Adrenal gland (tissue), 9 donors: ENCODE measurements at regions not wholly inside any gene's neighbourhood (a gene's known extent, or its start where the extent isn't known, plus 50 kb on each side); places are given as distances from the start of the nearest gene placed in this dataset.

Experiments used
- DNase-seq, 7 donors: peaks; one replicate each; pipeline ENCODE4 v3.0.0-alpha.2; 2019 to 2020
- H3K27ac ChIP-seq, 5 donors: fragments of 200-600 bp; sonication (generic) in 4 of 5; 1 replicate in 3 of 5; 2 replicates in 2 of 5; pipeline versions ENCODE4 v1.5.1 to v1.8.0; 2016 to 2020; ENCODE audit warnings: mild to moderate bottlenecking in 1 of 5
- H3K27me3 ChIP-seq: fragments of 200-600 bp; 2 replicates; pipeline ENCODE4 v1.8.0; 2021
- H3K36me3 ChIP-seq, 2 donors: fragments of 200-600 bp; replicated peaks in 1 of 2; 1 replicate in 1 of 2; 2 replicates in 1 of 2; pipeline versions ENCODE4 v1.5.1 to v1.8.0; 2018 to 2022
- H3K4me1 ChIP-seq, 2 donors: fragments of 200-600 bp; replicated peaks in 1 of 2; 1 replicate in 1 of 2; 2 replicates in 1 of 2; pipeline versions ENCODE4 v1.5.1 to v1.8.0; 2018 to 2021
- H3K4me3 ChIP-seq, 4 donors: fragments of 200-600 bp; sonication (generic) in 3 of 4; one replicate each; pipeline ENCODE4 v1.5.1; 2016 to 2018
- H3K9me3 ChIP-seq, 3 donors: fragments of 200-600 bp; sonication (generic) in 1 of 3; replicated peaks in 1 of 3; 1 replicate in 2 of 3; 2 replicates in 1 of 3; pipeline versions ENCODE4 v1.5.1 to v1.8.0; 2016 to 2021
- POLR2A ChIP-seq, 2 donors: fragments of 450-650 bp; IDR thresholded peaks; one replicate each; pipeline ENCODE4 v1.6.1; 2017; ENCODE audit warnings: antibody characterized with exemption in 2 of 2, mild to moderate bottlenecking in 2 of 2, moderate library complexity in 1 of 2
- WGBS, 4 donors: extraction: QIAGEN DNeasy Blood & Tissue Kit in 2 of 4; methylation state at CpG; one replicate each; pipeline versions ENCODE4 v1.1.5 to v1.1.7; 2013 to 2017; 5-methylcytosine and 5-hydroxymethylcytosine counted together
- intact Hi-C, 2 donors: fragments of 100-400 bp; cut with DNase I; formaldehyde crosslinking; loops; one replicate each; pipeline versions ENCODE4 v1.14.1 to v1.15.0; 2022 to 2023
- TF ChIP-seq, protein P1 (sequence below), 6 experiments: fragments of 450-650 bp in 4 of 6; fragments of 200-600 bp in 2 of 6; sonication (generic) in 1 of 6; IDR thresholded peaks; 1 replicate in 5 of 6; 2 replicates in 1 of 6; pipeline versions ENCODE4 v1.5.1 to v1.8.0; 2016 to 2021; ENCODE audit warnings: antibody characterized with exemption in 6 of 6, mild to moderate bottlenecking in 2 of 6, moderate library complexity in 1 of 6
- donor health status: healthy with polysubstance abuse.
- donor health status: Bipolar disorder and iron deficiency.
- donor health status: DM: yes; HTN: yes; CAD: no.
- donor health status: DM: no; HTN: no; CAD: no.
- donor health status: DM: no; HTN: no; CAD: no.

DNA sequence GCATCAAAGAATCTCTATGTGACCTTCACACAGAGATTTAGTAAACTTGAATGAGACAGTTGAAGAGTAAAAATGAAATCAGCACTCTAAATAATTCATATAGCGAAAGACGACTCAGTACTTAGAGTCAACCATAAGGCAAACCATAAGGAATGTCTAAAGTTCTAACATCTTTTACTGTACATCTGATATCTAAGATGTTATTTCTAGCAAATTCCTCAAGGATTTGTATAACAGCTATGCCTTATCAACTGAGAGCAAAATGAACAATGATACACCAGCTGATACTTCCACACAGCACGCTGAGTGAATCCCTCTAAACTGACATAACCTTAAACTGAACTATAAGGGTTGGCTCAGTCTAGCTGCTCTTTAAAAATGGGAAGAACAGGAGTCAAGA lies 760.3 kb downstream of the EFNA5 start:
- Histone ChIP-seq H3K27ac (no peak overlapping the region), H3K36me3 (no peaks in the 10 kb centered on the region), H3K4me3 (no peak overlapping the region), H3K27me3 (no peaks in the 10 kb centered on the region), H3K9me3 (no peaks in the 10 kb centered on the region), H3K4me1 (no peaks in the 10 kb centered on the region)
- no peak for DNase-seq
- intact Hi-C loops, result no loop called here
- TF ChIP-seq POLR2A (IDR thresholded peaks at IDR 0.05), result no peak
- TF ChIP-seq, protein P1, sequence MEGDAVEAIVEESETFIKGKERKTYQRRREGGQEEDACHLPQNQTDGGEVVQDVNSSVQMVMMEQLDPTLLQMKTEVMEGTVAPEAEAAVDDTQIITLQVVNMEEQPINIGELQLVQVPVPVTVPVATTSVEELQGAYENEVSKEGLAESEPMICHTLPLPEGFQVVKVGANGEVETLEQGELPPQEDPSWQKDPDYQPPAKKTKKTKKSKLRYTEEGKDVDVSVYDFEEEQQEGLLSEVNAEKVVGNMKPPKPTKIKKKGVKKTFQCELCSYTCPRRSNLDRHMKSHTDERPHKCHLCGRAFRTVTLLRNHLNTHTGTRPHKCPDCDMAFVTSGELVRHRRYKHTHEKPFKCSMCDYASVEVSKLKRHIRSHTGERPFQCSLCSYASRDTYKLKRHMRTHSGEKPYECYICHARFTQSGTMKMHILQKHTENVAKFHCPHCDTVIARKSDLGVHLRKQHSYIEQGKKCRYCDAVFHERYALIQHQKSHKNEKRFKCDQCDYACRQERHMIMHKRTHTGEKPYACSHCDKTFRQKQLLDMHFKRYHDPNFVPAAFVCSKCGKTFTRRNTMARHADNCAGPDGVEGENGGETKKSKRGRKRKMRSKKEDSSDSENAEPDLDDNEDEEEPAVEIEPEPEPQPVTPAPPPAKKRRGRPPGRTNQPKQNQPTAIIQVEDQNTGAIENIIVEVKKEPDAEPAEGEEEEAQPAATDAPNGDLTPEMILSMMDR (IDR thresholded peaks at IDR 0.05), result no peak
- WGBS, 4 donors, result 74 to 88% (median 81%) methylated on average over 3 of the region's 3 CpGs

- no peak overlapping the region for H3K4me3 ChIP-seq
- H3K36me3 ChIP-seq, result no peaks in the 10 kb centered on the region
- no peak overlapping the region for H3K27ac ChIP-seq
- no peaks in the 10 kb centered on the region for H3K4me1 ChIP-seq
- no peak for DNase-seq
- H3K27me3 ChIP-seq, result no peaks in the 10 kb centered on the region
- no peaks in the 10 kb centered on the region for H3K9me3 ChIP-seq
- TF ChIP-seq, protein P1 (IDR thresholded peaks at IDR 0.05), result no peak
- TF ChIP-seq POLR2A (IDR thresholded peaks at IDR 0.05), result no peak
- intact Hi-C loops, result no loop called here
- WGBS, 4 donors, result 73 to 86% (median 81%) methylated on average over 1 of the region's 1 CpG
These were observed 761.0 kb downstream of the EFNA5 start for GRCh38 chr5:106909716-106910115.

DNA sequence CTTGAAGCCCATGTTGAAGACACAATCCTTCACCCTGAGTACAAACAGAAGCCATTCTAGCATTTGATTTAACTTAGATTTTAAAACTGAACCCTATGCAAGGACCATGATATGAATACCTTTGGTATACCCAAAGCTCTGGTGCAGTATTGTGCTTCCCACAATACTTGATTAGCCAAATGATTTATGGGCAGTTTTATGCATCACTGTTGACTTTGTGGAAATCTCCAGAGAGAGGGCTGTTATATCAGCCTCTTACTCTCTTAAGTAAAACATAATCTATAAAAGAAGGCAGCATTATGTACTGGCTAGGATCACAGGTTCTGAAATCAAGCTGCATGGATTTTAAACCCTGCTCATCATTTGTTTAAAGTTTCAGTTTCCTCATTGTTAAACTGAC lies 762.8 kb downstream of the EFNA5 start:
- no peaks in the 10 kb centered on the region for H3K27me3 ChIP-seq
- H3K36me3 ChIP-seq, result no peaks in the 10 kb centered on the region
- TF ChIP-seq, protein P1 (IDR thresholded peaks at IDR 0.05), result no peak
- TF ChIP-seq POLR2A (IDR thresholded peaks at IDR 0.05), result no peak
- H3K9me3 ChIP-seq, result no peaks in the 10 kb centered on the region
- no peak overlapping the region for H3K4me3 ChIP-seq
- intact Hi-C loops, result no loop called here
- H3K27ac ChIP-seq, result no peak overlapping the region
- no peak for DNase-seq
- H3K4me1 ChIP-seq, result no peaks in the 10 kb centered on the region

DNA sequence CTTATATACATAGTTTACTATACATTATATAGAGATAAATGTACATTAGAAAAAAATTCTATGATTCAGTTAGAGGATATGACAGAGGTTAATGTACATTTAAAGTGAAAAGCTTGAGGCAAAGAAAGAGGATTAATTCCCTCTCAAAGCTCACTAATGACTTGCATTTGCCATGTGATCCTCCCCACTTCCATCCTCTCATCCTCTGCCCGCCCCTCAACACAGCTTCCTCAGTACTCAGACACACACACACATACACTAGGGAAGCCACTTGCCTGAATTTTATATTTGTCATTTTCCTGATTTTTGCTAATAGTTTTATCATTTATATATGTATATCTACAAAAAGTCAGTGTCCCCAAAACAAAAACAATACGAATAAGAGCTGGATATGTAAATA lies 764.5 kb downstream of the EFNA5 start:
- Histone ChIP-seq H3K36me3 (no peaks in the 10 kb centered on the region), H3K27me3 (no peaks in the 10 kb centered on the region), H3K4me3 (no peak overlapping the region), H3K9me3 (no peaks in the 10 kb centered on the region), H3K27ac (no peak overlapping the region), H3K4me1 (no peaks in the 10 kb centered on the region)
- no peak for TF ChIP-seq POLR2A (IDR thresholded peaks at IDR 0.05)
- DNase-seq, result no peak
- intact Hi-C loops, result no loop called here
- WGBS, 4 donors, result 65 to 89% (median 82%) methylated on average over 2 of the region's 2 CpGs

DNA sequence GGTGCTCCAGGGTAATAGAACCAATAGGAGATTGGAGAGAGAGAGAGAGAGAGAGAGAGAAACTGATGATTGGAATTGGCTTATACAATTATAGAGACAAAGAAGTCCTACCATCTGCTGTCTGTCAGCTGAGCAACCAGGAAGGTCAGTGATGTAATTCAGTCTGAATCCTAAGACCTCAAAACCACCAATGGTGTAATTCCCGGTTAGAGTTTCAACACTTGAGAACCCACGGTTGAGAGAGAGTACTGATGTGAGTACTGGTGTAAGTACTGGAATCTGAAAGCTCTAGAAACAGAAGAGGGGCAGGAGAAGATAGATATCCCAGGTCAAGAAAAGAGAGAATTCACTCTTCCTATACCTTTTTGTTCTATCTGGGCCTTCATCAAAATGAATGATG lies 775.8 kb downstream of the EFNA5 start:
- no peak overlapping the region for H3K27ac ChIP-seq
- H3K9me3 ChIP-seq, result no peaks in the 10 kb centered on the region
- H3K27me3 ChIP-seq, result no peaks in the 10 kb centered on the region
- no peak overlapping the region for H3K4me3 ChIP-seq
- no peaks in the 10 kb centered on the region for H3K36me3 ChIP-seq
- intact Hi-C loops, result no loop called here
- TF ChIP-seq POLR2A (IDR thresholded peaks at IDR 0.05), result no peak
- TF ChIP-seq, protein P1 (IDR thresholded peaks at IDR 0.05), result no peak
- DNase-seq, result no peak
- H3K4me1 ChIP-seq, result no peaks in the 10 kb centered on the region
- 36 to 61% (median 47%) methylated on average over 2 of the region's 2 CpGs for WGBS, 4 donors
